WTC11 (cell line): ENCODE measurements at regions not wholly inside any gene's neighbourhood (a gene's known extent, or its start where the extent isn't known, plus 50 kb on each side); places are given as distances from the start of the nearest gene placed in this dataset.

Experiments used
- ATAC-seq: fragments of 200-7000 bp; cut with Tn5 transposase; 2 replicates; pipeline ENCODE4 v1.10.0; 2021; ENCODE audit warnings: mild to moderate bottlenecking, moderate library complexity
- CTCF ChIA-PET: fragments of 300-600 bp; sonication (Branson Sonifier 250); formaldehyde crosslinking; loops from one replicate; lab custom pipeline; 2021; ENCODE audit warnings: antibody characterized with exemption; lab: Charles Lee
- POLR2A ChIA-PET: fragments of 350-600 bp; sonication (Branson Sonifier 250); formaldehyde crosslinking; loops from one replicate; lab custom pipeline; 2021; ENCODE audit warnings: antibody characterized with exemption; lab: Charles Lee
- DNase-seq: peaks from one replicate; pipeline ENCODE4 v3.0.0; 2021; ENCODE audit warnings: low spot score
- H3K27ac Mint-ChIP-seq: 2 replicates; pipeline ENCODE4 v1.8.0; 2021; ENCODE audit warnings: mixed read lengths
- H3K27me3 Mint-ChIP-seq: 2 replicates; pipeline ENCODE4 v1.8.0; 2021; ENCODE audit warnings: low read depth, mild to moderate bottlenecking, moderate library complexity, mixed read lengths
- H3K36me3 Mint-ChIP-seq: 2 replicates; pipeline ENCODE4 v1.8.0; 2021; ENCODE audit warnings: mixed read lengths
- H3K4me1 Mint-ChIP-seq: 2 replicates; pipeline ENCODE4 v1.8.0; 2022; ENCODE audit warnings: mixed read lengths
- H3K4me3 Mint-ChIP-seq: 2 replicates; pipeline ENCODE4 v1.8.0; 2021; ENCODE audit warnings: mild to moderate bottlenecking, moderate library complexity, mixed read lengths
- H3K9me3 Mint-ChIP-seq: 2 replicates; pipeline ENCODE4 v1.8.0; 2021; ENCODE audit warnings: mixed read lengths
- AFF4 ChIP-seq: sonication (generic); formaldehyde crosslinking; IDR thresholded peaks from 2 replicates; pipeline ENCODE4 v1.8.1; 2023; ENCODE audit warnings: mild to moderate bottlenecking, missing genetic modification reagents, borderline replicate concordance
- ATF1 ChIP-seq: sonication (generic); formaldehyde crosslinking; IDR thresholded peaks from 2 replicates; pipeline ENCODE4 v1.8.1; 2023; ENCODE audit warnings: mild to moderate bottlenecking, moderate library complexity, missing genetic modification reagents
- CREB1 ChIP-seq: sonication (generic); formaldehyde crosslinking; IDR thresholded peaks from 2 replicates; pipeline ENCODE4 v1.8.0; 2023; ENCODE audit warnings: mild to moderate bottlenecking, missing genetic modification reagents
- E2F1 ChIP-seq: sonication (generic); formaldehyde crosslinking; IDR thresholded peaks from 2 replicates; pipeline ENCODE4 v1.8.0; 2022; ENCODE audit warnings: mild to moderate bottlenecking, missing genetic modification reagents
- ERG ChIP-seq: fragments of 250-450 bp; sonication (Bioruptor Pico); IDR thresholded peaks from 2 replicates; pipeline ENCODE4 v1.8.0; 2021; ENCODE audit warnings: mild to moderate bottlenecking
- ETV6 ChIP-seq: sonication (generic); formaldehyde crosslinking; IDR thresholded peaks from 2 replicates; pipeline ENCODE4 v1.8.1; 2022; ENCODE audit warnings: mild to moderate bottlenecking, missing genetic modification reagents
- GABPB1 ChIP-seq: sonication (generic); formaldehyde crosslinking; IDR thresholded peaks from 2 replicates; pipeline ENCODE4 v1.8.1; 2023; ENCODE audit warnings: mild to moderate bottlenecking, missing genetic modification reagents
- HMGXB4 ChIP-seq: sonication (generic); formaldehyde crosslinking; IDR thresholded peaks from 2 replicates; pipeline ENCODE4 v1.8.1; 2023; ENCODE audit warnings: mild to moderate bottlenecking, moderate library complexity, missing genetic modification reagents
- JAZF1 ChIP-seq: fragments of 250-450 bp; sonication (Bioruptor Pico); IDR thresholded peaks from 2 replicates; pipeline ENCODE4 v1.9.0; 2021; ENCODE audit warnings: moderate library complexity, mild to moderate bottlenecking, inconsistent platforms
- PRDM15 ChIP-seq: sonication (generic); formaldehyde crosslinking; IDR thresholded peaks from 2 replicates; pipeline ENCODE4 v1.8.0; 2022; ENCODE audit warnings: missing genetic modification reagents
- RORB ChIP-seq: fragments of 250-450 bp; sonication (Bioruptor Pico); IDR thresholded peaks from 2 replicates; pipeline ENCODE4 v1.9.0; 2021; ENCODE audit warnings: mild to moderate bottlenecking
- SOX15 ChIP-seq: fragments of 250-450 bp; sonication (Bioruptor Pico); IDR thresholded peaks from 2 replicates; pipeline ENCODE4 v1.9.0; 2021; ENCODE audit warnings: mild to moderate bottlenecking
- USF1 ChIP-seq: sonication (generic); formaldehyde crosslinking; IDR thresholded peaks from 2 replicates; pipeline ENCODE4 v1.8.0; 2022; ENCODE audit warnings: mild to moderate bottlenecking, missing genetic modification reagents
- ZNF138 ChIP-seq: sonication (generic); formaldehyde crosslinking; conservative IDR thresholded peaks from 2 replicates; pipeline ENCODE4 v1.8.1; 2022; ENCODE audit warnings: mild to moderate bottlenecking, moderate library complexity, missing genetic modification reagents
- ZNF263 ChIP-seq: sonication (generic); formaldehyde crosslinking; IDR thresholded peaks from 2 replicates; pipeline ENCODE4 v1.8.1; 2022; ENCODE audit warnings: low read depth, mild to moderate bottlenecking, moderate library complexity, missing genetic modification reagents
- TF ChIP-seq, protein P1 (sequence below): fragments of 250-450 bp; sonication (Bioruptor Pico); IDR thresholded peaks from 2 replicates; pipeline ENCODE4 v1.9.0; 2021; ENCODE audit warnings: mild to moderate bottlenecking
- TF ChIP-seq, protein P2 (sequence below): sonication (generic); formaldehyde crosslinking; IDR thresholded peaks from 2 replicates; pipeline ENCODE4 v1.8.1; 2023; ENCODE audit warnings: mild to moderate bottlenecking, missing genetic modification reagents, moderate library complexity
- TF ChIP-seq, protein P3 (sequence below): sonication (generic); formaldehyde crosslinking; IDR thresholded peaks from 2 replicates; pipeline ENCODE4 v1.8.0; 2023; ENCODE audit warnings: mild to moderate bottlenecking, missing genetic modification reagents

GRCh38 chr3:53422954-53423698 is 71.3 kb upstream of the CACNA1D start:
- TF ChIP-seq RORB (no peak), PRDM15 (no peak), JAZF1 (no peak), HMGXB4 (CRISPR knock-in tag) (no peak), CREB1 (CRISPR knock-in tag) (no peak), ETV6 (no peak), ERG (CRISPR knock-in tag) (no peak), ZNF263 (CRISPR knock-in tag) (no peak), GABPB1 (CRISPR knock-in tag) (no peak), ZNF138 (CRISPR knock-in tag) (no peak), E2F1 (CRISPR knock-in tag) (no peak), ATF1 (CRISPR knock-in tag) (no peak), USF1 (CRISPR knock-in tag) (no peak), SOX15 (no peak), AFF4 (CRISPR knock-in tag) (no peak)
- TF ChIP-seq, protein P1, sequence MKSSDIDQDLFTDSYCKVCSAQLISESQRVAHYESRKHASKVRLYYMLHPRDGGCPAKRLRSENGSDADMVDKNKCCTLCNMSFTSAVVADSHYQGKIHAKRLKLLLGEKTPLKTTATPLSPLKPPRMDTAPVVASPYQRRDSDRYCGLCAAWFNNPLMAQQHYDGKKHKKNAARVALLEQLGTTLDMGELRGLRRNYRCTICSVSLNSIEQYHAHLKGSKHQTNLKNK (CRISPR knock-in tag): no peak
- TF ChIP-seq, protein P2, sequence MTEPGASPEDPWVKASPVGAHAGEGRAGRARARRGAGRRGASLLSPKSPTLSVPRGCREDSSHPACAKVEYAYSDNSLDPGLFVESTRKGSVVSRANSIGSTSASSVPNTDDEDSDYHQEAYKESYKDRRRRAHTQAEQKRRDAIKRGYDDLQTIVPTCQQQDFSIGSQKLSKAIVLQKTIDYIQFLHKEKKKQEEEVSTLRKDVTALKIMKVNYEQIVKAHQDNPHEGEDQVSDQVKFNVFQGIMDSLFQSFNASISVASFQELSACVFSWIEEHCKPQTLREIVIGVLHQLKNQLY: no peak
- TF ChIP-seq, protein P3, sequence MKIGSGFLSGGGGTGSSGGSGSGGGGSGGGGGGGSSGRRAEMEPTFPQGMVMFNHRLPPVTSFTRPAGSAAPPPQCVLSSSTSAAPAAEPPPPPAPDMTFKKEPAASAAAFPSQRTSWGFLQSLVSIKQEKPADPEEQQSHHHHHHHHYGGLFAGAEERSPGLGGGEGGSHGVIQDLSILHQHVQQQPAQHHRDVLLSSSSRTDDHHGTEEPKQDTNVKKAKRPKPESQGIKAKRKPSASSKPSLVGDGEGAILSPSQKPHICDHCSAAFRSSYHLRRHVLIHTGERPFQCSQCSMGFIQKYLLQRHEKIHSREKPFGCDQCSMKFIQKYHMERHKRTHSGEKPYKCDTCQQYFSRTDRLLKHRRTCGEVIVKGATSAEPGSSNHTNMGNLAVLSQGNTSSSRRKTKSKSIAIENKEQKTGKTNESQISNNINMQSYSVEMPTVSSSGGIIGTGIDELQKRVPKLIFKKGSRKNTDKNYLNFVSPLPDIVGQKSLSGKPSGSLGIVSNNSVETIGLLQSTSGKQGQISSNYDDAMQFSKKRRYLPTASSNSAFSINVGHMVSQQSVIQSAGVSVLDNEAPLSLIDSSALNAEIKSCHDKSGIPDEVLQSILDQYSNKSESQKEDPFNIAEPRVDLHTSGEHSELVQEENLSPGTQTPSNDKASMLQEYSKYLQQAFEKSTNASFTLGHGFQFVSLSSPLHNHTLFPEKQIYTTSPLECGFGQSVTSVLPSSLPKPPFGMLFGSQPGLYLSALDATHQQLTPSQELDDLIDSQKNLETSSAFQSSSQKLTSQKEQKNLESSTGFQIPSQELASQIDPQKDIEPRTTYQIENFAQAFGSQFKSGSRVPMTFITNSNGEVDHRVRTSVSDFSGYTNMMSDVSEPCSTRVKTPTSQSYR (CRISPR knock-in tag): no peak
- TF ChIP-seq, all 79 proteins: peak for 0
- ChIA-PET CTCF (no interaction called here), POLR2A (no interaction called here)
- H3K27ac Mint-ChIP-seq: no peak overlapping the region
- no peak for DNase-seq
- ATAC-seq: no peak
- no peaks in the 10 kb centered on the region for H3K36me3 Mint-ChIP-seq
- H3K4me1 Mint-ChIP-seq: no peaks in the 10 kb centered on the region
- no peaks in the 10 kb centered on the region; the same call in none of the 2 replicates for H3K27me3 Mint-ChIP-seq
- no peak overlapping the region for H3K4me3 Mint-ChIP-seq
- no peaks in the 10 kb centered on the region; the same call in 1 of the 2 replicates for H3K9me3 Mint-ChIP-seq
